Karpas-422 (cell line): ENCODE measurements at regions not wholly inside any gene's neighbourhood (a gene's known extent, or its start where the extent isn't known, plus 50 kb on each side); places are given as distances from the start of the nearest gene placed in this dataset.
"Not testable (repeated sequence)": the region's sequence is repeated elsewhere in the genome, so short reads cannot be mapped to it uniquely, and the experiment has no call there.

Experiments
- DNase-seq: peaks from one replicate; pipeline ENCODE4 v3.0.0-alpha.2; 2015
- H2AFZ ChIP-seq: fragments of 200-600 bp; sonication (generic); 2 replicates; pipeline ENCODE4 v1.6.1; 2014; ENCODE audit warnings: antibody characterized with exemption, low read length, mixed read lengths
- H3K27ac ChIP-seq: fragments of 200-600 bp; sonication (generic); 2 replicates; pipeline ENCODE4 v1.5.1; 2014; ENCODE audit warnings: mild to moderate bottlenecking, low read length, moderate library complexity
- H3K27me3 ChIP-seq: fragments of 200-600 bp; sonication (generic); 2 replicates; pipeline ENCODE4 v1.6.1; 2014; ENCODE audit warnings: low read length, mixed read lengths
- H3K36me3 ChIP-seq: fragments of 200-600 bp; sonication (generic); 2 replicates; pipeline ENCODE4 v1.6.1; 2014; ENCODE audit warnings: low read length, mixed read lengths; ENCODE audit not compliant: insufficient read depth
- H3K4me1 ChIP-seq: fragments of 200-600 bp; sonication (generic); 2 replicates; pipeline ENCODE4 v1.6.1; 2014; ENCODE audit warnings: mild to moderate bottlenecking, low read length, mixed read lengths
- H3K4me2 ChIP-seq: fragments of 200-600 bp; sonication (generic); 2 replicates; pipeline ENCODE4 v1.6.1; 2014; ENCODE audit warnings: low read length, low read depth, mild to moderate bottlenecking; ENCODE audit not compliant: poor library complexity, severe bottlenecking
- H3K4me3 ChIP-seq: fragments of 200-600 bp; sonication (generic); 2 replicates; pipeline ENCODE4 v1.5.1; 2014; ENCODE audit warnings: mild to moderate bottlenecking, antibody characterized with exemption, low read length, mixed read lengths
- H3K79me2 ChIP-seq: fragments of 200-600 bp; sonication (generic); 2 replicates; pipeline ENCODE4 v1.6.1; 2014; ENCODE audit warnings: mild to moderate bottlenecking, low read length, mixed read lengths
- H3K9ac ChIP-seq: fragments of 200-600 bp; sonication (generic); 2 replicates; pipeline ENCODE4 v1.6.0; 2014; ENCODE audit warnings: low read length
- H3K9me2 ChIP-seq: fragments of 200-600 bp; sonication (generic), shearing (Covaris generic); replicated peaks from 2 replicates; pipeline ENCODE4 v1.6.0; 2014; ENCODE audit warnings: mild to moderate bottlenecking, low read length, moderate library complexity; ENCODE audit not compliant: insufficient read depth
- H3K9me3 ChIP-seq: fragments of 300-700, 200-600 bp; sonication (generic); 2 replicates; pipeline ENCODE4 v1.6.1; 2014; ENCODE audit warnings: low read length, mixed read lengths
- H4K20me1 ChIP-seq: fragments of 200-600 bp; sonication (generic); 2 replicates; pipeline ENCODE4 v1.6.1; 2014; ENCODE audit warnings: mild to moderate bottlenecking, antibody characterized with exemption, low read length, low read depth; ENCODE audit not compliant: insufficient read depth

GRCh38 chr20:29755854-29756498 lies 1501.5 kb upstream of the DEFB115 start:
- H3K27ac ChIP-seq, H2AFZ ChIP-seq, H3K79me2 ChIP-seq, H3K9me3 ChIP-seq, H3K9me2 ChIP-seq, H3K9ac ChIP-seq, DNase-seq, H3K36me3 ChIP-seq, H3K4me2 ChIP-seq, H3K4me3 ChIP-seq, H4K20me1 ChIP-seq, H3K27me3 ChIP-seq, H3K4me1 ChIP-seq: not testable (repeated sequence)

GRCh38 chr20:29756664-29757063 lies 1500.8 kb upstream of the DEFB115 start:
- no peak for DNase-seq
- Histone ChIP-seq H3K4me1 (no peaks in the 10 kb centered on the region), H3K4me3 (no peak overlapping the region), H2AFZ (no peak overlapping the region), H3K36me3 (no peaks in the 10 kb centered on the region), H3K79me2 (no peaks in the 10 kb centered on the region), H4K20me1 (no peaks in the 10 kb centered on the region), H3K9me2 (no peaks in the 10 kb centered on the region), H3K27me3 (no peaks in the 10 kb centered on the region), H3K4me2 (no peak overlapping the region), H3K27ac (no peak overlapping the region), H3K9ac (no peak overlapping the region), H3K9me3 (no peaks in the 10 kb centered on the region)

- H3K4me2 ChIP-seq, H3K9me3 ChIP-seq, H3K4me1 ChIP-seq, H3K9ac ChIP-seq, H3K27ac ChIP-seq, H4K20me1 ChIP-seq, H3K27me3 ChIP-seq, H2AFZ ChIP-seq, H3K9me2 ChIP-seq, H3K4me3 ChIP-seq, H3K36me3 ChIP-seq, H3K79me2 ChIP-seq, DNase-seq: not testable (repeated sequence)
Observed at GRCh38 chr20:29761621-29762385, 1495.7 kb upstream of the DEFB115 start.

- no peaks in the 10 kb centered on the region for H3K4me1 ChIP-seq
- no peak overlapping the region for H3K9ac ChIP-seq
- H3K27me3 ChIP-seq: no peaks in the 10 kb centered on the region
- no peaks in the 10 kb centered on the region for H4K20me1 ChIP-seq
- H3K79me2 ChIP-seq: no peaks in the 10 kb centered on the region
- no peaks in the 10 kb centered on the region for H3K36me3 ChIP-seq
- H3K4me3 ChIP-seq: no peak overlapping the region
- H3K4me2 ChIP-seq: no peak overlapping the region
- no peaks in the 10 kb centered on the region for H3K9me3 ChIP-seq
- H3K27ac ChIP-seq: no peak overlapping the region
- H2AFZ ChIP-seq: no peak overlapping the region
- no peaks in the 10 kb centered on the region for H3K9me2 ChIP-seq
- no peak for DNase-seq
Observed at GRCh38 chr20:29762620-29763019, 1494.8 kb upstream of the DEFB115 start.

- Histone ChIP-seq H3K27me3 (no peaks in the 10 kb centered on the region), H3K4me1 (no peaks in the 10 kb centered on the region), H3K9ac (no peak overlapping the region)
Observed at GRCh38 chr20:29763821-29764511, 1493.5 kb upstream of the DEFB115 start.

GRCh38 chr20:29764922-29765610 lies 1492.4 kb upstream of the DEFB115 start:
- not testable (repeated sequence) for H3K4me3 ChIP-seq, H3K9me3 ChIP-seq, H3K9me2 ChIP-seq, H3K9ac ChIP-seq, H3K4me2 ChIP-seq, H4K20me1 ChIP-seq, H3K36me3 ChIP-seq, H3K27me3 ChIP-seq, H3K79me2 ChIP-seq, H2AFZ ChIP-seq, H3K4me1 ChIP-seq, H3K27ac ChIP-seq
- DNase-seq: peak; percentile 76

More at GRCh38 chr20:29763821-29764511, 1493.5 kb upstream of the DEFB115 start:
- no peak overlapping the region for H3K4me3 ChIP-seq
- H3K36me3 ChIP-seq: no peaks in the 10 kb centered on the region
- H3K27ac ChIP-seq: no peak overlapping the region
- no peak overlapping the region for H2AFZ ChIP-seq
- H3K9me2 ChIP-seq: no peaks in the 10 kb centered on the region
- H4K20me1 ChIP-seq: no peaks in the 10 kb centered on the region
- H3K9me3 ChIP-seq: no peaks in the 10 kb centered on the region
- no peak overlapping the region for H3K4me2 ChIP-seq
- DNase-seq: no peak
- no peaks in the 10 kb centered on the region for H3K79me2 ChIP-seq

GRCh38 chr20:29778033-29778432 lies 1479.4 kb upstream of the DEFB115 start:
- H4K20me1 ChIP-seq, H3K9me3 ChIP-seq, H3K9ac ChIP-seq, DNase-seq, H3K9me2 ChIP-seq, H3K79me2 ChIP-seq, H3K27ac ChIP-seq, H2AFZ ChIP-seq, H3K4me3 ChIP-seq, H3K4me2 ChIP-seq, H3K27me3 ChIP-seq, H3K4me1 ChIP-seq, H3K36me3 ChIP-seq: not testable (repeated sequence)

GRCh38 chr20:29781217-29781616 lies 1476.2 kb upstream of the DEFB115 start:
- H3K9me2 ChIP-seq, H3K4me3 ChIP-seq, H3K79me2 ChIP-seq, H3K36me3 ChIP-seq, H3K9ac ChIP-seq, H3K4me2 ChIP-seq, H3K9me3 ChIP-seq, H2AFZ ChIP-seq, H3K4me1 ChIP-seq, H3K27me3 ChIP-seq, DNase-seq, H4K20me1 ChIP-seq, H3K27ac ChIP-seq: not testable (repeated sequence)
